Esophagus squamous epithelium (tissue), 5 donors: ENCODE measurements at regions not wholly inside any gene's neighbourhood (a gene's known extent, or its start where the extent isn't known, plus 50 kb on each side); places are given as distances from the start of the nearest gene placed in this dataset.

Experiments
- DNase-seq: peaks from one replicate; lab custom pipeline; 2025; lab: John Stamatoyannopoulos, UW
- H3K27ac ChIP-seq, 4 donors: fragments of 200-600 bp; sonication (generic); one replicate each; pipeline ENCODE4 v1.5.1; 2016 to 2019; ENCODE audit warnings: mild to moderate bottlenecking in 1 of 4
- H3K27me3 ChIP-seq, 4 donors: fragments of 200-600 bp; sonication (generic); 1 replicate in 3 of 4; 2 replicates in 1 of 4; pipeline versions ENCODE4 v1.5.1 to v1.6.0; 2017 to 2021; ENCODE audit warnings: antibody characterized with exemption in 1 of 4
- H3K36me3 ChIP-seq, 3 donors: fragments of 200-600 bp; sonication (generic); one replicate each; pipeline ENCODE4 v1.5.1; 2016 to 2019
- H3K4me1 ChIP-seq, 3 donors: fragments of 200-600 bp; sonication (generic); one replicate each; pipeline ENCODE4 v1.5.1; 2017 to 2019
- H3K4me3 ChIP-seq, 4 donors: fragments of 200-600 bp; sonication (generic); 1 replicate in 3 of 4; 2 replicates in 1 of 4; pipeline ENCODE4 v1.5.1; 2016 to 2019; ENCODE audit warnings: mild to moderate bottlenecking in 2 of 4, moderate library complexity in 1 of 4
- H3K9me3 ChIP-seq, 3 donors: fragments of 200-600 bp; sonication (generic); one replicate each; pipeline ENCODE4 v1.5.1; 2016 to 2019
- POLR2A ChIP-seq, 4 donors: fragments of 450-650 bp; IDR thresholded peaks; one replicate each; pipeline ENCODE4 v1.6.1; 2017; ENCODE audit warnings: antibody characterized with exemption in 4 of 4, mild to moderate bottlenecking in 4 of 4, moderate library complexity in 3 of 4
- WGBS, 2 donors: methylation state at CpG; one replicate each; pipeline ENCODE4 v1.1.5; 2018; 5-methylcytosine and 5-hydroxymethylcytosine counted together
- intact Hi-C: fragments of 100-400 bp; cut with DNase I; formaldehyde crosslinking; loops from one replicate; pipeline ENCODE4 v1.15.0; 2022
- TF ChIP-seq, protein P1 (sequence below), 6 experiments: fragments of 450-650 bp in 4 of 6; fragments of 200-600 bp in 2 of 6; sonication (generic) in 2 of 6; IDR thresholded peaks; one replicate each; pipeline ENCODE4 v1.5.1; 2016 to 2019; ENCODE audit warnings: antibody characterized with exemption in 6 of 6, mild to moderate bottlenecking in 4 of 6, moderate library complexity in 4 of 6
- donor health status: DM: yes; HTN: yes; CAD: no.

DNA sequence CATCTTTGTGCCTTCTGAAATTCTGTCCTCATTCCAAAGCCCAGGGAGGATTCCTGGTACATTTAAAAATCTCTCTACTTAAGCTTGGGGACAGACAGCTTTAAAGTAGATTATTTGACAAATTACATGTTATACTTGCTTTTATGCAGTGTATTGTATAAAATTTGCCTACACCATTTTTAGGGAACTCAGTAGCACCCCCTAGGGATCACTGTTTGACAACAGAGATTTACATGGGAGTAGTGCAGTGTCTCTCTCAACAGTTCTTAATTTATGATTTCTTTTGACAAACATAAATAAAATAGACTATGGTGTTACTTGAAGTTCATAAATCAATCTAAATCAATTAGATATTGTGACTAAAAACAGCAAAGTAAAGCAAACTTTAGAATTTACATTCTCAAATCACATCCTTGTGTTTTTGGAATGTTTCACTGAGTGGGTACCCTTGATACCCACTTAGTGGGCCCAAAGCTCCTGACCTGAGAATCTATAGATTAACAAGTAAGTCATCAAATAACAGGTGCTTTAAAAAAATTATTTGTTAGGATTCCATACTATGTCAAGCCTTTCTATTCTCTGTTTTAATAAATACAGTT lies 428.8 kb downstream of the DYNC2H1 start:
- Histone ChIP-seq H3K27me3 (no peaks in the 10 kb centered on the region), H3K36me3 (no peaks in the 10 kb centered on the region), H3K4me1 (peaks cover 0 to 5% (median 0%) of the 10 kb centered on the region in 3 donors), H3K27ac (no peak overlapping the region), H3K4me3 (no peak overlapping the region), H3K9me3 (no peaks in the 10 kb centered on the region)
- intact Hi-C loops, result no loop called here
- no peak for DNase-seq
- TF ChIP-seq POLR2A (IDR thresholded peaks at IDR 0.05), result no peak
- TF ChIP-seq, protein P1, sequence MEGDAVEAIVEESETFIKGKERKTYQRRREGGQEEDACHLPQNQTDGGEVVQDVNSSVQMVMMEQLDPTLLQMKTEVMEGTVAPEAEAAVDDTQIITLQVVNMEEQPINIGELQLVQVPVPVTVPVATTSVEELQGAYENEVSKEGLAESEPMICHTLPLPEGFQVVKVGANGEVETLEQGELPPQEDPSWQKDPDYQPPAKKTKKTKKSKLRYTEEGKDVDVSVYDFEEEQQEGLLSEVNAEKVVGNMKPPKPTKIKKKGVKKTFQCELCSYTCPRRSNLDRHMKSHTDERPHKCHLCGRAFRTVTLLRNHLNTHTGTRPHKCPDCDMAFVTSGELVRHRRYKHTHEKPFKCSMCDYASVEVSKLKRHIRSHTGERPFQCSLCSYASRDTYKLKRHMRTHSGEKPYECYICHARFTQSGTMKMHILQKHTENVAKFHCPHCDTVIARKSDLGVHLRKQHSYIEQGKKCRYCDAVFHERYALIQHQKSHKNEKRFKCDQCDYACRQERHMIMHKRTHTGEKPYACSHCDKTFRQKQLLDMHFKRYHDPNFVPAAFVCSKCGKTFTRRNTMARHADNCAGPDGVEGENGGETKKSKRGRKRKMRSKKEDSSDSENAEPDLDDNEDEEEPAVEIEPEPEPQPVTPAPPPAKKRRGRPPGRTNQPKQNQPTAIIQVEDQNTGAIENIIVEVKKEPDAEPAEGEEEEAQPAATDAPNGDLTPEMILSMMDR (IDR thresholded peaks at IDR 0.05), result peak in 1 of 6 experiments; percentile 44

DNA sequence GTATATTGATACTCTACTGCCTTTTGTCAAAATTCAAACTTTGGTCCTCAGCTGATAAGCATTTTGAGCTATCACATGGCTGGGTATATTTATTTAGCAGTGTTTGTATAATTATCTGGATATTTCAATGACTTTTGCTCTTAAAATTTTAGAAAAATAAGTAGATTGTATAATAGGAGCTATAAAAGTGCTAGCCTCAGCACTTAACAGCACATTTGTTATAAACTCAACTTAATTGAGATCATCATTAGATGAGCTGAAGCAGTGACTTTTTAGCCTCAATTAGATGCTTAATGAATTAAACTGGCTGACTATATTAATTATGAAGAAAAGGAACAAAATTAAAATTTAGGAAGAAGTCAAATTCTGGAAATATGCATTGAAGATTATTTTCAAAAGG lies 429.9 kb downstream of the DYNC2H1 start:
- DNase-seq, result no peak
- no peak overlapping the region for H3K27ac ChIP-seq
- H3K4me1 ChIP-seq, result peaks cover 0 to 5% (median 0%) of the 10 kb centered on the region in 3 donors
- no peak for TF ChIP-seq POLR2A (IDR thresholded peaks at IDR 0.05)
- TF ChIP-seq, protein P1 (IDR thresholded peaks at IDR 0.05), result no peak
- H3K4me3 ChIP-seq, result no peak overlapping the region
- no peaks in the 10 kb centered on the region for H3K9me3 ChIP-seq
- no peaks in the 10 kb centered on the region for H3K36me3 ChIP-seq
- intact Hi-C loops, result no loop called here
- H3K27me3 ChIP-seq, result no peaks in the 10 kb centered on the region

DNA sequence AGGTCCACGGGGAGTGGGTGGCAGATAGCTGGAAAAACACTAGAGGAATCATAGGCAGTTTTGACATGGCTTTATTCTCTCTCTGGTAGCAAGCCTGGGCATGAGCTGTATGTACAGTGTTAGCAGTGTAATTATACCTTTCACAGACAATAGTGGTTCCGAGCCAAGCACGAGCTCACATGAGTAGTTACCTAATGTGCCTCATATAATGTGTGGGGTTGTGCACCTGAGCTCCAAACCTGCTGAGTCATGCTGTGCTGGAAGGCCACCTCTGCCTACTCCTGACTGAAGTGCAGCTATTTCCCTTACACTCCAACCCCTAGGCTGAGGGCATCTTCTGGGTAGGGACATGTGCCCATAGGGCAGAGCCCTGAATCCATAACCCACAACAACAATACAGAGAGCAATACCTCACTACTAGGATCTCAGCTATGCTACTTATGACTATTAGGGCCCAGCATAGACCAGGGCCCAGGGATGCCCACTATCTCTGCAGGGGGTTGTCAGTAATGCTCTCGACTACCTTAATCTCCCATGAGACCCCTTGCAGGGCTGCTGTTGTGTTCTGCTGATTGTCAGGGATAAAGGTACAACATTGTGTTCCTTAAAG lies 432.1 kb downstream of the DYNC2H1 start:
- H3K4me1 ChIP-seq, result peaks cover 0 to 5% (median 0%) of the 10 kb centered on the region in 3 donors
- 29 to 56% methylated on average over 3 to 4 of the region's 4 CpGs for WGBS, 2 donors
- no peak for TF ChIP-seq POLR2A (IDR thresholded peaks at IDR 0.05)
- TF ChIP-seq, protein P1 (IDR thresholded peaks at IDR 0.05), result no peak
- H3K36me3 ChIP-seq, result no peaks in the 10 kb centered on the region
- H3K9me3 ChIP-seq, result no peaks in the 10 kb centered on the region
- no peaks in the 10 kb centered on the region for H3K27me3 ChIP-seq
- intact Hi-C loops, result no loop called here
- H3K4me3 ChIP-seq, result no peak overlapping the region
- H3K27ac ChIP-seq, result no peak overlapping the region
- DNase-seq, result no peak

DNA sequence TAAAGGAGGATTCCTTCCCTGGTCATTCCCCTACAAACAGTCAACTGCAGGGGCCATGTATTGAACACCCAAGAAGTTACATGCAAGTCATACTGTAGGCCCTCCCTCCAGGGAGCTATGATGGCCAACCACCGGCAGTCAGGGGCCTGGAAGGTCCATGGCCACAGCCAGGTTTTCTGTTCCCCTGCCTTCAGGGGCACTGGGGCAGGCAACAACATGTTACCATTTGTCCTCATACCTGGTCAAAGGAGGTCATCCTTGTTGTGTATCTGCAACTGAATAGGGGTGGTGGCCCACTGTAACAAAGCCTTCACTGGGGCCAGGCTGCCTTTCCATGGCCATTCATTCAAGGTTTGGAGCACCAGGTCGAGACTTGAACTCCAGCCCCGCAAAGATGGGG lies 433.6 kb downstream of the DYNC2H1 start:
- peaks cover 0 to 5% (median 0%) of the 10 kb centered on the region in 3 donors for H3K4me1 ChIP-seq
- H3K9me3 ChIP-seq, result no peaks in the 10 kb centered on the region
- H3K27ac ChIP-seq, result no peak overlapping the region
- DNase-seq, result no peak
- no peaks in the 10 kb centered on the region for H3K27me3 ChIP-seq
- H3K36me3 ChIP-seq, result no peaks in the 10 kb centered on the region
- TF ChIP-seq, protein P1 (IDR thresholded peaks at IDR 0.05), result no peak
- TF ChIP-seq POLR2A (IDR thresholded peaks at IDR 0.05), result no peak
- H3K4me3 ChIP-seq, result no peak overlapping the region
- intact Hi-C loops, result no loop called here
- WGBS, 2 donors, result 81% methylated on average over 3 of the region's 3 CpGs

DNA sequence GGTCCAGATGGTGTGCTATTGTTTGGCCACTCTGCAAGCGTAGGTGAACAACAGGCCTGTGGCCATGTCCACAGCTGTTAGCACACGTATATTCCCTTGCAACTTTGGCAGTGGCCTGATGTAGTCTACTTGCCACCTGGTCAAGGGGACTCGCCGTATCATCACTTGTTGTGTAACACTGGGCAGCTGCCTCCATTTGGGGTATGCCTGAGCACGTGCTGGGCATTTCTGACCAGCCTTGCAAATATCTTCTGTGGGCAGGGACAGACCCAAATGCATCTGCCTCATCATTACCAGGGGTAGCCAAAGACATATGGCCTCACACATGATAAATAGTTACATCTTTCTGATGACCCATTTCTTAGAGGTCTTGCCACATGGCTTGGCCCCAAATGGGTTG lies 434.2 kb downstream of the DYNC2H1 start:
- TF ChIP-seq, protein P1 (IDR thresholded peaks at IDR 0.05), result no peak
- TF ChIP-seq POLR2A (IDR thresholded peaks at IDR 0.05), result no peak
- Histone ChIP-seq H3K9me3 (no peaks in the 10 kb centered on the region), H3K4me1 (peaks cover 0 to 5% (median 0%) of the 10 kb centered on the region in 3 donors), H3K27me3 (no peaks in the 10 kb centered on the region), H3K36me3 (no peaks in the 10 kb centered on the region), H3K4me3 (no peak overlapping the region), H3K27ac (no peak overlapping the region)
- intact Hi-C loops, result no loop called here
- no peak for DNase-seq
- WGBS, 2 donors, result 74% methylated on average over 3 of the region's 5 CpGs; no CpG with 5 or more reads in 1 of the 2 donors
